ENCODE measurements at regions not wholly inside any gene's neighbourhood (a gene's known extent, or its start where the extent isn't known, plus 50 kb on each side); places are given as distances from the start of the nearest gene placed in this dataset.

GRCh38 chr20:52496191-52496590, 304.6 kb upstream of the ZFP64 start:
- TF ChIP-seq POLR2AphosphoS5 (IDR thresholded peaks at IDR 0.05; ENCODE audit: low read depth, low read length) (no peak), REST (IDR thresholded peaks at IDR 0.05; ENCODE audit: insufficient read depth in 1 of 2, low read depth in 2 of 2, low read length in 1 of 2) (no peak), SIN3A (IDR thresholded peaks at IDR 0.05; ENCODE audit: borderline replicate concordance, insufficient read depth, low read depth, low read length) (no peak), TCF7L2 (IDR thresholded peaks at IDR 0.05; ENCODE audit: low read depth, low read length) (no peak)
- TF ChIP-seq, protein P1, sequence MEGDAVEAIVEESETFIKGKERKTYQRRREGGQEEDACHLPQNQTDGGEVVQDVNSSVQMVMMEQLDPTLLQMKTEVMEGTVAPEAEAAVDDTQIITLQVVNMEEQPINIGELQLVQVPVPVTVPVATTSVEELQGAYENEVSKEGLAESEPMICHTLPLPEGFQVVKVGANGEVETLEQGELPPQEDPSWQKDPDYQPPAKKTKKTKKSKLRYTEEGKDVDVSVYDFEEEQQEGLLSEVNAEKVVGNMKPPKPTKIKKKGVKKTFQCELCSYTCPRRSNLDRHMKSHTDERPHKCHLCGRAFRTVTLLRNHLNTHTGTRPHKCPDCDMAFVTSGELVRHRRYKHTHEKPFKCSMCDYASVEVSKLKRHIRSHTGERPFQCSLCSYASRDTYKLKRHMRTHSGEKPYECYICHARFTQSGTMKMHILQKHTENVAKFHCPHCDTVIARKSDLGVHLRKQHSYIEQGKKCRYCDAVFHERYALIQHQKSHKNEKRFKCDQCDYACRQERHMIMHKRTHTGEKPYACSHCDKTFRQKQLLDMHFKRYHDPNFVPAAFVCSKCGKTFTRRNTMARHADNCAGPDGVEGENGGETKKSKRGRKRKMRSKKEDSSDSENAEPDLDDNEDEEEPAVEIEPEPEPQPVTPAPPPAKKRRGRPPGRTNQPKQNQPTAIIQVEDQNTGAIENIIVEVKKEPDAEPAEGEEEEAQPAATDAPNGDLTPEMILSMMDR (IDR thresholded peaks at IDR 0.05), result no peak
